Stomach (tissue), 8 donors: ENCODE measurements at regions not wholly inside any gene's neighbourhood (a gene's known extent, or its start where the extent isn't known, plus 50 kb on each side); places are given as distances from the start of the nearest gene placed in this dataset.

Experiments
- DNase-seq, 2 donors: peaks; one replicate each; pipeline versions ENCODE4 v3.0.0 to v3.0.0-alpha.2; 2013 to 2019
- H3K27ac ChIP-seq, 5 donors: fragments of 200-600 bp in 4 of 5; sonication (generic) in 4 of 5; one replicate each; pipeline ENCODE4 v1.5.1; 2013 to 2019; ENCODE audit warnings: mild to moderate bottlenecking in 1 of 5, moderate library complexity in 1 of 5
- H3K27me3 ChIP-seq, 3 donors: fragments of 200-600 bp; sonication (generic); one replicate each; pipeline ENCODE4 v1.5.1; 2017 to 2019; ENCODE audit warnings: mixed run types in 1 of 3
- H3K36me3 ChIP-seq, 4 donors: fragments of 200-600 bp; sonication (generic); 1 replicate in 3 of 4; 2 replicates in 1 of 4; pipeline ENCODE4 v1.5.1; 2016 to 2019
- H3K4me1 ChIP-seq, 4 donors: fragments of 200-600 bp; sonication (generic); one replicate each; pipeline ENCODE4 v1.5.1; 2016 to 2019
- H3K4me3 ChIP-seq, 4 donors: fragments of 200-600 bp; sonication (generic) in 3 of 4; one replicate each; pipeline ENCODE4 v1.5.1; 2016 to 2019; ENCODE audit warnings: mild to moderate bottlenecking in 1 of 4
- H3K9me3 ChIP-seq, 4 donors: fragments of 200-600 bp; sonication (generic); one replicate each; pipeline ENCODE4 v1.5.1; 2016 to 2019
- EP300 ChIP-seq: sonication (generic); formaldehyde crosslinking; IDR thresholded peaks from one replicate; pipeline ENCODE4 v1.6.1; 2017; ENCODE audit warnings: antibody characterized with exemption
- POLR2A ChIP-seq, 4 donors: fragments of 450-650 bp; IDR thresholded peaks; one replicate each; pipeline ENCODE4 v1.6.1; 2016; ENCODE audit warnings: antibody characterized with exemption in 4 of 4, control low read depth in 2 of 4, mild to moderate bottlenecking in 1 of 4, moderate library complexity in 1 of 4
- POLR2AphosphoS5 ChIP-seq, 3 donors: sonication (generic); formaldehyde crosslinking; IDR thresholded peaks; one replicate each; pipeline ENCODE4 v1.6.1; 2016; ENCODE audit warnings: antibody characterized with exemption in 3 of 3
- WGBS, 5 donors: extraction: QIAGEN DNeasy Blood & Tissue Kit in 3 of 5; methylation state at CpG; one replicate each; pipeline versions ENCODE4 v1.1.5 to v1.1.7; 2013 to 2018; 5-methylcytosine and 5-hydroxymethylcytosine counted together
- intact Hi-C: fragments of 100-400 bp; cut with DNase I; formaldehyde crosslinking; loops from one replicate; pipeline ENCODE4 v1.15.1; 2023; ENCODE audit warnings: low total_unique reads
- TF ChIP-seq, protein P1 (sequence below), 7 experiments: fragments of 450-650 bp in 4 of 7; fragments of 200-600 bp in 3 of 7; sonication (generic) in 3 of 7; IDR thresholded peaks; one replicate each; pipeline ENCODE4 v1.5.1; 2016 to 2019; ENCODE audit warnings: antibody characterized with exemption in 7 of 7, control low read depth in 2 of 7, mild to moderate bottlenecking in 1 of 7
- donor health status: healthy with polysubstance abuse.
- donor health status: Bipolar disorder and iron deficiency.
- donor health status: healthy.

DNA sequence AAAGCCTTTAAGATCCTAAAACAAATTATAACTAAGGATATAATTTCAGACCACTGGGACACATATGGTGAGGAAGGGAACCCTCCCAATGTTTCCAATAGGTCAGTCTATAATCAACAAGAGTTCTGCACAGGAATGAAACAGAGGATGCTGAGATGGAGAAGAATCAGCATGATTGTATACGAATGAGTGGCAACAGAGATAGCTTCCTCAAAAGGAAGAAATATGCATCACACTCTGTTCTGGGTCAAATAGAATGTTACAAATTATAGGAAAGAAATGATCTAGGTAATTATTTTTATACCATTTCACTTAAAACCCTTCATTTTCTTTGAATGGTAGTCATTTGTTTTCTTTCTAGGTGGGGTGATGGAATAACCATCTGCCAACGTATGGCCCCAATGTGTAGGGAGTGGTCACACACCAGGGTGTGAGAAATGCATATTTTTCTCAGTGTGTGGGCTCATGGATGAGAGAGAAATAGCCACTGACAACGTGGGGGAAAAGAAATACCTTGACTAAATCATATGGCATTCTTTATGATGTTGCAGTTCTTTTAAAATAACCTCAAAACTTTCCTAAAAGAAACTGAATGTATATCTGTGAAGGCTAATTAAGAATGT, 104.6 kb upstream of the IVNS1ABP start:
- WGBS, 5 donors = 54 to 76% (median 61%) methylated on average over 3 of the region's 3 CpGs

DNA sequence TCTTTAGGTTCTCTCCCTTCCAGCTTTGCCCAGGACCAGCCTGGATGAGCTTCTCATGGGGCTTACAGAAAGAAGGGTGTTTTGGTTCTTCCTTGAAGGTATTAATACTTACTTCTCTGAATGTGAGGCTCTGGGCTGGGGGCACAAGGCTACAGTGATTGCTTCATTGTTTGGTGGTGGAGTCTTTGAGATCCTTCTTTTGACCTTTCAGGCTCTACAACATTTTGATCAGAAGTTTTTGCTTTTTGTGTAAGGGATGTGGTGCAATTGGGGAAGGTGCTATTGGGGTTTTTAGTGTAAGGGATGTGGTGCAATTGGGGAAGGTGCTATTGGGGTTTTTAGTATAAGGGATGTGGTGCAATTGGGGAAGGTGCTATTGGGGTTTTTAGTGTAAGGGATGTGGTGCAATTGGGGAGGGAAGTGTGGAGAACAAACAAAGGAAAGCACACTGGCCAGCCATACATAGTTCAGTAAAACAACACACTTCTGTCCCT, 103.6 kb upstream of the IVNS1ABP start:
- DNase-seq = peak in 1 of 2 donors; percentile 20
- Histone ChIP-seq H3K27ac (peak overlapping the region in 2 of 5 donors; percentile 44 to 55), H3K27me3 (no peaks in the 10 kb centered on the region), H3K9me3 (no peaks in the 10 kb centered on the region), H3K36me3 (no peaks in the 10 kb centered on the region), H3K4me3 (no peak overlapping the region), H3K4me1 (no peaks in the 10 kb centered on the region)
- TF ChIP-seq POLR2AphosphoS5 (IDR thresholded peaks at IDR 0.05) (no peak), EP300 (no peak), POLR2A (IDR thresholded peaks at IDR 0.05) (no peak)
- TF ChIP-seq, protein P1, sequence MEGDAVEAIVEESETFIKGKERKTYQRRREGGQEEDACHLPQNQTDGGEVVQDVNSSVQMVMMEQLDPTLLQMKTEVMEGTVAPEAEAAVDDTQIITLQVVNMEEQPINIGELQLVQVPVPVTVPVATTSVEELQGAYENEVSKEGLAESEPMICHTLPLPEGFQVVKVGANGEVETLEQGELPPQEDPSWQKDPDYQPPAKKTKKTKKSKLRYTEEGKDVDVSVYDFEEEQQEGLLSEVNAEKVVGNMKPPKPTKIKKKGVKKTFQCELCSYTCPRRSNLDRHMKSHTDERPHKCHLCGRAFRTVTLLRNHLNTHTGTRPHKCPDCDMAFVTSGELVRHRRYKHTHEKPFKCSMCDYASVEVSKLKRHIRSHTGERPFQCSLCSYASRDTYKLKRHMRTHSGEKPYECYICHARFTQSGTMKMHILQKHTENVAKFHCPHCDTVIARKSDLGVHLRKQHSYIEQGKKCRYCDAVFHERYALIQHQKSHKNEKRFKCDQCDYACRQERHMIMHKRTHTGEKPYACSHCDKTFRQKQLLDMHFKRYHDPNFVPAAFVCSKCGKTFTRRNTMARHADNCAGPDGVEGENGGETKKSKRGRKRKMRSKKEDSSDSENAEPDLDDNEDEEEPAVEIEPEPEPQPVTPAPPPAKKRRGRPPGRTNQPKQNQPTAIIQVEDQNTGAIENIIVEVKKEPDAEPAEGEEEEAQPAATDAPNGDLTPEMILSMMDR (IDR thresholded peaks at IDR 0.05) = no peak
- intact Hi-C loops = no loop called here

More for the DNA sequence above, 104.6 kb upstream of the IVNS1ABP start:
- Histone ChIP-seq H3K27me3 (no peaks in the 10 kb centered on the region), H3K4me1 (no peaks in the 10 kb centered on the region), H3K27ac (peak overlapping the region in 2 of 5 donors; percentile 35 to 37), H3K9me3 (no peaks in the 10 kb centered on the region), H3K4me3 (no peak overlapping the region), H3K36me3 (no peaks in the 10 kb centered on the region)
- no peak for DNase-seq
- TF ChIP-seq POLR2AphosphoS5 (IDR thresholded peaks at IDR 0.05) = no peak
- no peak for TF ChIP-seq EP300
- TF ChIP-seq, protein P1 (IDR thresholded peaks at IDR 0.05) = no peak
- TF ChIP-seq POLR2A (IDR thresholded peaks at IDR 0.05) = no peak
- intact Hi-C loops = no loop called here

DNA sequence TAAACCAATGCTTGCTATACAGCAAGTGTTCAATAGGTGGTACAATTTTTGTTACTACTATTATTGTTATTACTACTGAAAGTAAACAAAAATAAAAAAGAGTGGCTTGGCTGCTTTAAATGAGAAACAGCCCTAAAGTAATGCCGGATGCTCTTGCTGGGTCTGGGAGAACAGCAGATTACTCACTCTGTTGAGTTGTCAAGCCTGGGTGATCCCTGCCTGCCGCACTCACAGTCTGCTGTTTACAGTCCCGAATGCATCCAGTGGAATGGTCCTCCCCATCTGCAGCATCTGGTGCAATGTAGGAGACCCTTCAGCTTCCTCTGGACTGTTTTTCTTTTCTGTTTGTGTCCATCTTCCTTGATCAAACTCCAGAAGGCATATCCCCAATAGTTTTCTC, 102.7 kb upstream of the IVNS1ABP start:
- TF ChIP-seq, protein P1 (IDR thresholded peaks at IDR 0.05) = no peak
- TF ChIP-seq POLR2A (IDR thresholded peaks at IDR 0.05) = no peak
- TF ChIP-seq EP300 = no peak
- no peak for TF ChIP-seq POLR2AphosphoS5 (IDR thresholded peaks at IDR 0.05)
- intact Hi-C loops = no loop called here
- H3K27ac ChIP-seq = peak overlapping the region in 2 of 5 donors; percentile 44 to 55

DNA sequence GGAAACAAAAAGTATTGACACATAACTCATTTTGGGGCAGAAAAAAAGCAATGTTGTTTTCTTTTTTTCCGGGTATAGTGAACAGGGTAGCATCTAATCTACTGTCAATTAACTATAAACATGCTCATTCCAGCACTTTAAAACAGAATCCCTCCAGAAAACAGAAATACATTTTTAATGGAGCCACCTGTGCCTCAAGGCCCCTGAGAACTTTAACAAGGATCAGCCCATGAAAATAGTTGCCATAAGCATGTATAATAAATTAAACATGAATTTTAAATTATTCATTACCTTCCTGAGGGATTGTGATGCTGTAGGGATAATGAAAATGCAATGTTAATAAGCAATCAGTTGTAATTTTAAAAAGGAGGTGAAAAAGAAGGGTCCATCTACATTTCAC, 101.4 kb upstream of the IVNS1ABP start:
- H3K4me1 ChIP-seq = no peaks in the 10 kb centered on the region
- no peaks in the 10 kb centered on the region for H3K36me3 ChIP-seq
- H3K9me3 ChIP-seq = no peaks in the 10 kb centered on the region
- H3K27me3 ChIP-seq = no peaks in the 10 kb centered on the region
- TF ChIP-seq POLR2AphosphoS5 (IDR thresholded peaks at IDR 0.05) = no peak
- H3K4me3 ChIP-seq = no peak overlapping the region
- intact Hi-C loops = no loop called here
- H3K27ac ChIP-seq = no peak overlapping the region
- no peak for DNase-seq
- WGBS, 5 donors = 42 to 90% (median 83%) methylated on average over 1 of the region's 1 CpG

More for the DNA sequence above, 102.7 kb upstream of the IVNS1ABP start:
- 27 to 89% (median 68%) methylated on average over 3 of the region's 3 CpGs for WGBS, 5 donors
- Histone ChIP-seq H3K27me3 (no peaks in the 10 kb centered on the region), H3K9me3 (no peaks in the 10 kb centered on the region), H3K36me3 (no peaks in the 10 kb centered on the region), H3K4me3 (no peak overlapping the region), H3K4me1 (no peaks in the 10 kb centered on the region)
- no peak for DNase-seq

DNA sequence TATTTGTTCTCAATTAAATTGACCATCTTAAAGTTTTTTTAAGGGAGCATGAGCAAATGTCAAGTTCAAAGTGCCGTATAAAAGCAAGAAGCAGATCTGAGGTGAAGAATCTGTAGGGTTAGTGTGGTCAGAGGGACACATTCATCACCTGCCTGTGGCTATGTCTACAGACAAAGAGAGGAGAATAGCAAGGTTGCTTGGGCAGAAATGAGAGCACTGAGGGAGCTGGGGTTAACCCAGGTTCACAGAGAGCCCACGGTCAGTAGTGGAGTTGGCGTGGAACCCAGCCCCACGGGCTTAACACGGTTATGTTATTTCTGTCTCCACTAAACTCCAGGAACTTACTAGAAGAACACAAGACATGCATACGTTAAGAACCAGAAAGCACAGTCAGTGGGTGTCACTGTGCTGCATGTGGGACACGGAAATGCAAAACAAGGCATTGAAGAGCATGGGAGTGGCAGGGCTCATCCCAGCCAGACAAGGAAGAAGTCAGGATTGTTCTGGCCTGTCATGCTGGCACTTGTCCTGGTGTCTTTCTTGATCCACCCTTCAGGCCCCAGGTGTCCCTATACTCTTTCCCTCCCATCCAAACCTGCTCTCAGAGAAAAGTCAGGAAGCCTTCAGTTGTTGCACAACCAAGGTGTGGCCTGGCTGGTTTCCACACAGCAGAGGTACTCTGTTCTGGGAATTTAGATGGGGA, 95.5 kb upstream of the IVNS1ABP start:
- no peaks in the 10 kb centered on the region for H3K36me3 ChIP-seq
- H3K9me3 ChIP-seq = no peaks in the 10 kb centered on the region
- intact Hi-C loops = no loop called here
- peaks cover 0 to 8% (median 2%) of the 10 kb centered on the region in 4 donors for H3K4me1 ChIP-seq
- no peaks in the 10 kb centered on the region for H3K27me3 ChIP-seq
- TF ChIP-seq POLR2AphosphoS5 (IDR thresholded peaks at IDR 0.05) = no peak
- TF ChIP-seq, protein P1 (IDR thresholded peaks at IDR 0.05) = no peak
- TF ChIP-seq POLR2A (IDR thresholded peaks at IDR 0.05) = no peak
- TF ChIP-seq EP300 = no peak
- H3K4me3 ChIP-seq = no peak overlapping the region
- 57 to 78% (median 62%) methylated on average over 7 of the region's 7 CpGs for WGBS, 5 donors
- H3K27ac ChIP-seq = no peak overlapping the region
- DNase-seq = no peak
